PC-3 (cell line): ENCODE measurements at regions not wholly inside any gene's neighbourhood (a gene's known extent, or its start where the extent isn't known, plus 50 kb on each side); places are given as distances from the start of the nearest gene placed in this dataset.

Experiments
- ATAC-seq: fragments of 200-7000 bp; cut with Tn5 transposase; 2 replicates; pipeline ENCODE4 v1.9.1; 2020; ENCODE audit warnings: mild to moderate bottlenecking, moderate library complexity
- BruUV-seq: library from RNA; stranded (reverse); fragments of 400-500 nt; replicated peaks from 2 replicates; lab custom pipeline; 2021; lab: Mats Ljungman, UMichigan
- CTCF ChIA-PET: fragments of 300-600 bp; sonication (Branson Sonifier 250); formaldehyde crosslinking; loops from one replicate; lab custom pipeline; 2022; ENCODE audit warnings: antibody characterized with exemption; lab: Charles Lee
- POLR2A ChIA-PET: fragments of 300-600 bp; sonication (Branson Sonifier 250); formaldehyde crosslinking; loops from one replicate; lab custom pipeline; 2022; ENCODE audit warnings: antibody characterized with exemption; ENCODE audit not compliant: unreplicated experiment; lab: Charles Lee
- DNase-seq: peaks from one replicate; pipeline ENCODE4 v3.0.0-alpha.2; 2015
- H2AFZ ChIP-seq: fragments of 300-600 bp; sonication (generic); 2 replicates; pipeline ENCODE4 v1.6.0; 2016; ENCODE audit warnings: antibody characterized with exemption, low read length
- H3F3A ChIP-seq: fragments of 300-600 bp; sonication (generic); one replicate; pipeline ENCODE4 v1.6.0; 2017; ENCODE audit warnings: antibody characterized with exemption, low read length, control low read depth, mild to moderate bottlenecking; ENCODE audit not compliant: unreplicated experiment
- H3K27ac ChIP-seq: fragments of 300-600 bp; sonication (generic); 2 replicates; pipeline ENCODE4 v1.5.1; 2016; ENCODE audit warnings: mild to moderate bottlenecking, low read length
- H3K27me3 ChIP-seq: fragments of 300-600 bp; sonication (generic); 2 replicates; pipeline ENCODE4 v1.6.1; 2016; ENCODE audit warnings: low read length, mixed read lengths
- H3K36me3 ChIP-seq: fragments of 300-600 bp; sonication (generic); 2 replicates; pipeline ENCODE4 v1.6.1; 2016; ENCODE audit warnings: low read depth, mixed run types, low read length, mixed read lengths
- H3K4me1 ChIP-seq: fragments of 300-600 bp; sonication (generic); 2 replicates; pipeline ENCODE4 v1.5.1; 2016; ENCODE audit warnings: low read length; ENCODE audit not compliant: insufficient read depth
- H3K4me2 ChIP-seq: fragments of 300-600 bp; sonication (generic); 2 replicates; pipeline ENCODE4 v1.6.0; 2016; ENCODE audit warnings: low read length
- H3K4me3 ChIP-seq: fragments of 300-600 bp; sonication (generic); 2 replicates; pipeline ENCODE4 v1.5.1; 2016; ENCODE audit warnings: mild to moderate bottlenecking, low read length, mixed read lengths
- H3K79me2 ChIP-seq: fragments of 300-600 bp; sonication (generic); 2 replicates; pipeline ENCODE4 v1.6.1; 2017; ENCODE audit warnings: low read length, mixed read lengths
- H3K9ac ChIP-seq: fragments of 300-600 bp; sonication (generic); 2 replicates; pipeline ENCODE4 v1.6.0; 2016; ENCODE audit warnings: mild to moderate bottlenecking, low read length
- H3K9me2 ChIP-seq: fragments of 300-600 bp; sonication (generic); replicated peaks from 2 replicates; pipeline ENCODE4 v1.6.1; 2016; ENCODE audit warnings: mixed run types, low read length, mixed read lengths
- H3K9me3 ChIP-seq: fragments of 300-600 bp; sonication (generic); 2 replicates; pipeline ENCODE4 v1.6.1; 2016; ENCODE audit warnings: low read length, mixed read lengths
- H4K20me1 ChIP-seq: fragments of 300-600 bp; sonication (generic); 2 replicates; pipeline ENCODE4 v1.6.1; 2016; ENCODE audit warnings: low read length, mixed read lengths
- EZH2 ChIP-seq: fragments of 300-600 bp; sonication (generic); IDR thresholded peaks from one replicate; pipeline ENCODE4 v1.6.1; 2017; ENCODE audit warnings: antibody characterized with exemption, mild to moderate bottlenecking, low read length; ENCODE audit not compliant: unreplicated experiment
- EZH2phosphoT487 ChIP-seq: fragments of 300-600 bp; sonication (generic); IDR thresholded peaks from 2 replicates; pipeline ENCODE4 v1.6.1; 2018; ENCODE audit warnings: mild to moderate bottlenecking, antibody characterized with exemption, low read length, borderline replicate concordance
- intact Hi-C: fragments of 100-400 bp; cut with micrococcal nuclease; formaldehyde crosslinking; loops from 2 replicates; pipeline ENCODE4 v1.9.0; 2023
- TF ChIP-seq, protein P1 (sequence below): fragments of 300-600 bp; sonication (generic); conservative IDR thresholded peaks from 2 replicates; pipeline ENCODE4 v1.5.1; 2017; ENCODE audit warnings: antibody characterized with exemption, low read depth, mild to moderate bottlenecking, low read length

- Histone ChIP-seq H3K79me2 (no peaks in the 10 kb centered on the region), H3K4me2 (no peak overlapping the region), H3K27me3 (peaks cover 30% of the 10 kb centered on the region), H3K9ac (no peak overlapping the region), H3K9me3 (no peaks in the 10 kb centered on the region), H3K36me3 (no peaks in the 10 kb centered on the region), H4K20me1 (no peaks in the 10 kb centered on the region), H3K4me3 (no peak overlapping the region), H3K27ac (no peak overlapping the region), H3K4me1 (no peaks in the 10 kb centered on the region), H3K9me2 (no peaks in the 10 kb centered on the region), H2AFZ (no peak overlapping the region), H3F3A (no peaks in the 10 kb centered on the region)
- CTCF ChIA-PET: no interaction called here
- ATAC-seq (no peak), DNase-seq (no peak)
- TF ChIP-seq EZH2phosphoT487: no peak
- no peak for TF ChIP-seq EZH2
- TF ChIP-seq, protein P1, sequence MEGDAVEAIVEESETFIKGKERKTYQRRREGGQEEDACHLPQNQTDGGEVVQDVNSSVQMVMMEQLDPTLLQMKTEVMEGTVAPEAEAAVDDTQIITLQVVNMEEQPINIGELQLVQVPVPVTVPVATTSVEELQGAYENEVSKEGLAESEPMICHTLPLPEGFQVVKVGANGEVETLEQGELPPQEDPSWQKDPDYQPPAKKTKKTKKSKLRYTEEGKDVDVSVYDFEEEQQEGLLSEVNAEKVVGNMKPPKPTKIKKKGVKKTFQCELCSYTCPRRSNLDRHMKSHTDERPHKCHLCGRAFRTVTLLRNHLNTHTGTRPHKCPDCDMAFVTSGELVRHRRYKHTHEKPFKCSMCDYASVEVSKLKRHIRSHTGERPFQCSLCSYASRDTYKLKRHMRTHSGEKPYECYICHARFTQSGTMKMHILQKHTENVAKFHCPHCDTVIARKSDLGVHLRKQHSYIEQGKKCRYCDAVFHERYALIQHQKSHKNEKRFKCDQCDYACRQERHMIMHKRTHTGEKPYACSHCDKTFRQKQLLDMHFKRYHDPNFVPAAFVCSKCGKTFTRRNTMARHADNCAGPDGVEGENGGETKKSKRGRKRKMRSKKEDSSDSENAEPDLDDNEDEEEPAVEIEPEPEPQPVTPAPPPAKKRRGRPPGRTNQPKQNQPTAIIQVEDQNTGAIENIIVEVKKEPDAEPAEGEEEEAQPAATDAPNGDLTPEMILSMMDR: no peak
- POLR2A ChIA-PET: no interaction called here
- intact Hi-C loops: no loop called here
- BruUV-seq: no TSS peak
These were observed 64.2 kb upstream of the TTC29 start for GRCh38 chr4:147009875-147010274.

GRCh38 chr4:147011411-147011810, 65.7 kb upstream of the TTC29 start:
- no TSS peak for BruUV-seq
- ATAC-seq: no peak

GRCh38 chr4:147012059-147012707, 66.5 kb upstream of the TTC29 start:
- TF ChIP-seq, protein P1: no peak
- TF ChIP-seq EZH2 (no peak), EZH2phosphoT487 (no peak)
- Histone ChIP-seq H3K79me2 (no peaks in the 10 kb centered on the region), H3K27ac (no peak overlapping the region), H3K9me2 (no peaks in the 10 kb centered on the region), H3K4me2 (no peak overlapping the region), H3K4me3 (no peak overlapping the region), H3K9me3 (no peaks in the 10 kb centered on the region), H3F3A (no peaks in the 10 kb centered on the region), H2AFZ (no peak overlapping the region), H3K36me3 (no peaks in the 10 kb centered on the region), H3K27me3 (peaks cover 41% of the 10 kb centered on the region), H4K20me1 (no peaks in the 10 kb centered on the region), H3K4me1 (no peaks in the 10 kb centered on the region), H3K9ac (no peak overlapping the region)
- no TSS peak for BruUV-seq
- intact Hi-C loops: no loop called here
- ChIA-PET POLR2A (no interaction called here), CTCF (no interaction called here)
- ATAC-seq (no peak), DNase-seq (no peak)

More at GRCh38 chr4:147011411-147011810, 65.7 kb upstream of the TTC29 start:
- Histone ChIP-seq H4K20me1 (no peaks in the 10 kb centered on the region), H3K9me3 (no peaks in the 10 kb centered on the region), H3K79me2 (no peaks in the 10 kb centered on the region), H3K27me3 (peaks cover 41% of the 10 kb centered on the region), H3K9ac (no peak overlapping the region), H3F3A (no peaks in the 10 kb centered on the region), H3K4me1 (no peaks in the 10 kb centered on the region), H3K4me3 (no peak overlapping the region), H3K4me2 (no peak overlapping the region), H3K9me2 (no peaks in the 10 kb centered on the region), H3K27ac (no peak overlapping the region), H3K36me3 (no peaks in the 10 kb centered on the region), H2AFZ (no peak overlapping the region)
- intact Hi-C loops: no loop called here
- TF ChIP-seq EZH2 (no peak), EZH2phosphoT487 (no peak)
- TF ChIP-seq, protein P1: no peak
- CTCF ChIA-PET: no interaction called here
- DNase-seq: no peak
- POLR2A ChIA-PET: no interaction called here
